GM12865 (cell line): ENCODE measurements at regions not wholly inside any gene's neighbourhood (a gene's known extent, or its start where the extent isn't known, plus 50 kb on each side); places are given as distances from the start of the nearest gene placed in this dataset.
"Not testable (repeated sequence)": the region's sequence is repeated elsewhere in the genome, so short reads cannot be mapped to it uniquely, and the experiment has no call there.

Experiments
- DNase-seq: peaks from one replicate; pipeline ENCODE4 v3.0.0; 2010; ENCODE audit warnings: low read depth
- H3K4me3 ChIP-seq: 2 replicates; pipeline ENCODE4 v1.5.1; 2011; ENCODE audit warnings: mild to moderate bottlenecking, low read depth, low read length, control low read depth
- TF ChIP-seq, protein P1 (sequence below): IDR thresholded peaks from 2 replicates; pipeline ENCODE4 v1.5.1; 2011; ENCODE audit warnings: low read length, control low read depth, low read depth, inconsistent platforms; ENCODE audit not compliant: insufficient read depth; ENCODE audit errors: missing control alignments

DNA sequence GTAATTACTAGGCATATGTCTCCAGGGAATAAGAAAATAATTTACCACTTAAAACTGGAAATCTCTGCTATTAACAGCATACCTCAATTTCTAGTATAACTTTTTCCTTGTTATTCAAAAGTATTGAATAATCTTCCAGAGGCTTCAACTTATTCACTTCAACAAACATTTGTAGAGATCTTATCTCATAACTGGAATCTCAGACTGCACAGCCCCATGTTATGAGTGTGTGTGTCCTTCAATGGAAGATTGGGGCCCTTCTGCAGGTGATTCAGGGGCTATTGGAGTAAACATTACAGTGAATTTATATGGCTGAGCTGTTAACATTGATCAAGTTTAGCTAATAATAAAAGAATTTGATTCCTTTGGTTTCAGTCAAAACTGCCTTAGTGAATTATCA is 946.1 kb downstream of the TTLL7 start:
- DNase-seq: no peak
- no peak overlapping the region for H3K4me3 ChIP-seq
- TF ChIP-seq, protein P1, sequence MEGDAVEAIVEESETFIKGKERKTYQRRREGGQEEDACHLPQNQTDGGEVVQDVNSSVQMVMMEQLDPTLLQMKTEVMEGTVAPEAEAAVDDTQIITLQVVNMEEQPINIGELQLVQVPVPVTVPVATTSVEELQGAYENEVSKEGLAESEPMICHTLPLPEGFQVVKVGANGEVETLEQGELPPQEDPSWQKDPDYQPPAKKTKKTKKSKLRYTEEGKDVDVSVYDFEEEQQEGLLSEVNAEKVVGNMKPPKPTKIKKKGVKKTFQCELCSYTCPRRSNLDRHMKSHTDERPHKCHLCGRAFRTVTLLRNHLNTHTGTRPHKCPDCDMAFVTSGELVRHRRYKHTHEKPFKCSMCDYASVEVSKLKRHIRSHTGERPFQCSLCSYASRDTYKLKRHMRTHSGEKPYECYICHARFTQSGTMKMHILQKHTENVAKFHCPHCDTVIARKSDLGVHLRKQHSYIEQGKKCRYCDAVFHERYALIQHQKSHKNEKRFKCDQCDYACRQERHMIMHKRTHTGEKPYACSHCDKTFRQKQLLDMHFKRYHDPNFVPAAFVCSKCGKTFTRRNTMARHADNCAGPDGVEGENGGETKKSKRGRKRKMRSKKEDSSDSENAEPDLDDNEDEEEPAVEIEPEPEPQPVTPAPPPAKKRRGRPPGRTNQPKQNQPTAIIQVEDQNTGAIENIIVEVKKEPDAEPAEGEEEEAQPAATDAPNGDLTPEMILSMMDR: no peak

DNA sequence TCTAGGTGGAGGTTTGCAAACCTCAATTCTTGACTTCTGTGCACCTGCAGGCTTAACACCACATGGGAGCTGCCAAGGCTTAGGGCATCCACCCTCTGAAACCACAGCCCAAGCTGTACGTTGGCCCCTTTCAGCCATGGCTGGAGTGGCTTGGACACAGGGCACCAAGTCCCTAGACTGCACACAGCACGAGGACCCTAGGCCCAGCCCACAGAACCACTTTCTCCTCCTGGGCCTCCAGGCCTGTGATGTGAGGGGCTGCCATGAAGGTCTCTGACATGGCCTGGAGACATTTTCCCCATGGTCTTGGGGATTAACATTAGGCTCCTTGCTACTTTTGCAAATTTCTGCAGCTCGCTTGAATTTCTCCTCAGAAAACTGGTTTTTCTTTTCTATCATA is 947.9 kb downstream of the TTLL7 start:
- H3K4me3 ChIP-seq, DNase-seq: not testable (repeated sequence)

DNA sequence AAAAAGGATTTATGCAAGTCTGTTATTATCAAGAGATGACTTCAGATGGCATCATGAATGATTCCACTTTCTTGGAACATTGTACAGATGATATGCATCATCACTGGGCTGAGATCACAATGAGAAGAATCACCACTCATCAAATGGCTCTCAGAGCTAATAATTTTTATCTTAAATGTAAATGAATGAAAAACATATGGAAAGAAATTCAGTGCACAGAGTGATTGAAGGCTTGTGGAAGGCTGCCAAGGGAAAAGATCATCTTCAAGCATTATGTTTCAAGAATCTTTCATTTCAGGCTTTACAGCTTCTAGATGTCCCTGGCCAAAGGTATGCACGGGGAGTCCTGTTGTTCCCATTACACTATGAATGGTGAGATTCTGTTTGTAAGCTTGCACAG is 955.7 kb downstream of the TTLL7 start:
- TF ChIP-seq, protein P1: no peak
- no peak overlapping the region for H3K4me3 ChIP-seq
- DNase-seq: no peak

DNA sequence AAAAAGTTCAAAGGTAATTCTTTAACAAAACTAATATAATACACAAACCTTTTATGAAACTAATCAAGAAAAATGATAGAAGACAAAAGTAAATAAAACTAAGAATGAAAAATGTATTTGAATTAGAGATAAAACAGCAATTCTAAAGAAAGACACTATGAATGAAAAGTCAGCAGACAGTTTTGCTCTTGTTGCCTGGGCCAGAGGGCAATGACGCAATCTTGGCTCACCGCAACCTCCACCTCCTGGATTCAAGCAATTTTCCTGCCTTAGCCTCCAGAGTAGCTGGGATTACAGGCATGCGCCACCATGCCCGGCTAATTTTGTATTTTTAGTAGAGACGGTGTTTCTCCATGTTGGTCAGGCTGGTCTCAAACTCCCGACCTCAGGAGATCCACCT is 959.8 kb downstream of the TTLL7 start:
- not testable (repeated sequence) for H3K4me3 ChIP-seq, DNase-seq

DNA sequence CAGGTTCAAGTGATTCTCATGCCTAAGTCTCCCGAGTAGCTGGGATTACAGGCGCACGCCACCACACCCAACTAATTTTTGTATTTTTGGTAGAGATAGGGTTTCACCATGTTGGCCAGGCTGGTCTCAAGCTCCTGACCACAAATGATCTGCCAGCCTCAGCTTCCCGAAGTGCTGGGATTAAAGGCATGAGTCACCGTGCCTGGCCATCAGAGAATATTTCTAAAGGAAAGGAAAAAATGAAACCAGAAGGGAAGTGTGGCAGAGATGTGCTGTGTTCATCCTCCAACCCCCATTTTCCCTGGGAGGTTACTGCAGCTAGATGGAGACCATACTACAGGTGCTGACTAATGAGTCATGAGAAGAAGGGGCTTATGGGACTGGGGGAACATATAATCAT is 964.1 kb downstream of the TTLL7 start:
- DNase-seq: no peak
- TF ChIP-seq, protein P1: no peak
- H3K4me3 ChIP-seq: no peak overlapping the region

DNA sequence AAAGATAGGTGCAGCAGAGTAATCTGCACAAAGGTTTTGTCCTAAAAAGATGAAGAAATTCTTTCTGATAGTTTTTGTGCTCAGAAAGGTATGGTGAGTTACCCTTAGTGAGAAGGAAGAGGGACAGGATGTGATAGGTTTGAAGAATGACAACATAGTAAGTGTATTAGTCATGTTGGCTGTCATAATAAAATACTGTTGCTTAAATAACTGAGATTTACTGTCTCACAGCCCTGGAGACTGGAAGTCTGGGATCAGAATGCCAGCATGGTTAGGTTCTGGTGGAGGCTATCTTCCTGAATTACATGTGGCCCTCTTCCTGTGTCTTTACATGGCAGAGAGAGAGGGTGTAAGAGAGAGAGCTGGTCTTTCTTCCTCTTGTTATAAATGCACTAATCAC is 965.2 kb downstream of the TTLL7 start:
- TF ChIP-seq, protein P1: no peak
- H3K4me3 ChIP-seq: no peak overlapping the region
- no peak for DNase-seq

DNA sequence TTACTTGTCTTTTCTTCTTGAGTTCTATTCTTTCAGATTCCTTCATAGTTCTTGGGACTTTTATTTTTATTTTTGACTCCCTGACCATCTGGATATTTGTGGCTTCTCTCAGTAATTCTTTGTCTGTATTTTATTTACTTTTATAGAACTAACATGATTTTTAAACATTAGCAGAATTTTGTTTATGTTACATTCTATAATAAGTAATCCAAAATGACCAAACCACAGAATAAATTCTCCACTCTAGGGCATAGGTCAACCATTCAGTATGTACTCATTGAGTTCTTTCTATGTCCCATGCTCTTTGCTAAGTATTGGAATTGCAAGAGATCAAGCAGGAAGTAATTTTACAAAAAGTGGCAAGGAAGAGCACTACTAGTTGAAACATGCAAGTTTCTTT is 969.0 kb downstream of the TTLL7 start:
- TF ChIP-seq, protein P1: no peak
- DNase-seq: no peak
- H3K4me3 ChIP-seq: no peak overlapping the region

DNA sequence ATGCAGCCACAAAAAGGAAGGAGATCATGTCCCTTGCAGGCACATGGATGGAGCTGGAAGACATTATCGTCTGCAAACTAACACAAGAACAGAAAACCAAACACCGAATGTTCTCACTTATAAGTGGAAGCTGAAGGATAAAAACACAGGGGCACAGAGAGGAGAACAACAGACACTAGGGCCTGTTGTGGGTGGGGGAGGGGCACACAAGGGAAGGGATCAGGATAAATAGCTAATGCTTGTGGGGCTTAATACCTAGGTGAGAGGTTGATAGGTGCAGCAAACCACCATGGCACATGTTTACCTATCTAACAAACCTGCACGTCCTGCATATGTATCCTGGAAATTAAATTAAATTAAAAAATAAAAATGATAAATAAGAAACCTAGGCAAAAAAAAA is 969.9 kb downstream of the TTLL7 start:
- TF ChIP-seq, protein P1: no peak
- DNase-seq: no peak
- H3K4me3 ChIP-seq: no peak overlapping the region
